ENCODE measurements at regions not wholly inside any gene's neighbourhood (a gene's known extent, or its start where the extent isn't known, plus 50 kb on each side); places are given as distances from the start of the nearest gene placed in this dataset.

GRCh38 chr16:82240111-82240510 is 70.1 kb upstream of the MPHOSPH6 start:
- H3K4me2 ChIP-seq: no peak overlapping the region
- no peaks in the 10 kb centered on the region for H3K27me3 ChIP-seq
- no peak for TF ChIP-seq Cebpa-rat (IDR thresholded peaks at IDR 0.05)
- peaks cover 9 to 17% (median 13%) of the 10 kb centered on the region in 11 experiments; a peak in 19 of 22 replicates for H3K9me3 ChIP-seq (replicated peaks in 1 of 11)
- H4K20me1 ChIP-seq: no peaks in the 10 kb centered on the region
- H3K9ac ChIP-seq: no peak overlapping the region
- H3K4me3 ChIP-seq: no peak overlapping the region
- no peak overlapping the region for H3K27ac ChIP-seq
- H3K4me1 ChIP-seq: peaks cover 0 to 14% (median 0%) of the 10 kb centered on the region in 10 experiments; a peak in 4 of 20 replicates
- H3K36me3 ChIP-seq: no peaks in the 10 kb centered on the region

- Histone ChIP-seq H3K4me3 (no peak overlapping the region), H3K4me2 (no peak overlapping the region), H3K27me3 (no peaks in the 10 kb centered on the region), H3K27ac (no peak overlapping the region), H3K36me3 (no peaks in the 10 kb centered on the region), H3K9ac (no peak overlapping the region), H3K9me3 (replicated peaks in 1 of 11) (no peaks in the 10 kb centered on the region), H4K20me1 (no peaks in the 10 kb centered on the region), H3K4me1 (peaks cover 0 to 14% (median 0%) of the 10 kb centered on the region in 10 experiments; a peak in 4 of 20 replicates)
- TF ChIP-seq Cebpa-rat (IDR thresholded peaks at IDR 0.05): no peak
Observed at GRCh38 chr16:82236875-82237274, 66.9 kb upstream of the MPHOSPH6 start.

GRCh38 chr16:82236415-82236814 is 66.4 kb upstream of the MPHOSPH6 start:
- Histone ChIP-seq H3K4me2 (no peak overlapping the region), H3K27ac (no peak overlapping the region), H3K27me3 (no peaks in the 10 kb centered on the region), H3K9ac (no peak overlapping the region), H3K36me3 (no peaks in the 10 kb centered on the region), H3K4me1 (peaks cover 0 to 13% (median 0%) of the 10 kb centered on the region in 10 experiments; a peak in 4 of 20 replicates), H3K9me3 (replicated peaks in 1 of 11) (no peaks in the 10 kb centered on the region), H4K20me1 (no peaks in the 10 kb centered on the region), H3K4me3 (no peak overlapping the region)
- TF ChIP-seq Cebpa-rat (IDR thresholded peaks at IDR 0.05): no peak

GRCh38 chr16:82232806-82233205 is 62.8 kb upstream of the MPHOSPH6 start:
- Histone ChIP-seq H3K9ac (no peak overlapping the region), H3K27me3 (no peaks in the 10 kb centered on the region), H3K9me3 (replicated peaks in 1 of 11) (no peaks in the 10 kb centered on the region), H3K36me3 (no peaks in the 10 kb centered on the region), H3K4me2 (no peak overlapping the region), H3K4me1 (peaks cover 0 to 15% (median 0%) of the 10 kb centered on the region in 10 experiments; a peak in 3 of 20 replicates), H3K27ac (no peak overlapping the region), H3K4me3 (no peak overlapping the region), H4K20me1 (no peaks in the 10 kb centered on the region)
- no peak for TF ChIP-seq Cebpa-rat (IDR thresholded peaks at IDR 0.05)

GRCh38 chr16:82231008-82231787 is 61.2 kb upstream of the MPHOSPH6 start:
- Histone ChIP-seq H3K4me3 (no peak overlapping the region), H3K4me2 (peak overlapping the region in 1 of 11 experiments; percentile 49; a peak in 2 of 22 replicates), H4K20me1 (no peaks in the 10 kb centered on the region), H3K4me1 (peaks cover 0 to 15% (median 0%) of the 10 kb centered on the region in 10 experiments; a peak in 3 of 20 replicates), H3K27ac (no peak overlapping the region), H3K9ac (no peak overlapping the region), H3K36me3 (no peaks in the 10 kb centered on the region), H3K9me3 (replicated peaks in 1 of 11) (no peaks in the 10 kb centered on the region), H3K27me3 (no peaks in the 10 kb centered on the region)
- TF ChIP-seq Cebpa-rat (IDR thresholded peaks at IDR 0.05): no peak

- TF ChIP-seq Cebpa-rat (IDR thresholded peaks at IDR 0.05): no peak
- peak overlapping the region in 1 of 11 experiments; percentile 18; a peak in 2 of 22 replicates for H3K4me2 ChIP-seq
- H3K27ac ChIP-seq: peak overlapping the region in 1 of 11 experiments; percentile 15; a peak in 2 of 22 replicates
- H3K9ac ChIP-seq: no peak overlapping the region
- no peaks in the 10 kb centered on the region for H3K27me3 ChIP-seq
- no peaks in the 10 kb centered on the region for H3K36me3 ChIP-seq
- H4K20me1 ChIP-seq: no peaks in the 10 kb centered on the region
- no peak overlapping the region for H3K4me3 ChIP-seq
- no peaks in the 10 kb centered on the region for H3K9me3 ChIP-seq (replicated peaks in 1 of 11)
- peaks cover 0 to 15% (median 0%) of the 10 kb centered on the region in 10 experiments; a peak in 3 of 20 replicates for H3K4me1 ChIP-seq
Observed at GRCh38 chr16:82229800-82230619, 60.0 kb upstream of the MPHOSPH6 start.

GRCh38 chr16:82226327-82226726 is 56.3 kb upstream of the MPHOSPH6 start:
- Histone ChIP-seq H3K27me3 (no peaks in the 10 kb centered on the region), H3K4me2 (no peak overlapping the region), H3K4me3 (no peak overlapping the region), H3K9me3 (replicated peaks in 1 of 11) (no peaks in the 10 kb centered on the region), H3K27ac (no peak overlapping the region), H3K36me3 (no peaks in the 10 kb centered on the region), H3K9ac (no peak overlapping the region), H3K4me1 (peaks cover 0 to 12% (median 0%) of the 10 kb centered on the region in 10 experiments; a peak in 3 of 20 replicates), H4K20me1 (no peaks in the 10 kb centered on the region)
- no peak for TF ChIP-seq Cebpa-rat (IDR thresholded peaks at IDR 0.05)

- no peak overlapping the region for H3K4me2 ChIP-seq
- H3K4me3 ChIP-seq: no peak overlapping the region
- H3K27ac ChIP-seq: no peak overlapping the region
- H3K4me1 ChIP-seq: peaks cover 0 to 15% (median 0%) of the 10 kb centered on the region in 10 experiments; a peak in 2 of 20 replicates
- H3K27me3 ChIP-seq: no peaks in the 10 kb centered on the region
- no peaks in the 10 kb centered on the region for H3K9me3 ChIP-seq (replicated peaks in 1 of 11)
- H3K9ac ChIP-seq: no peak overlapping the region
- no peaks in the 10 kb centered on the region for H4K20me1 ChIP-seq
- TF ChIP-seq Cebpa-rat (IDR thresholded peaks at IDR 0.05): no peak
- H3K36me3 ChIP-seq: no peaks in the 10 kb centered on the region
Observed at GRCh38 chr16:82224821-82225220, 54.8 kb upstream of the MPHOSPH6 start.

GRCh38 chr16:82220541-82220940 is 50.5 kb upstream of the MPHOSPH6 start:
- no peak for TF ChIP-seq Cebpa-rat (IDR thresholded peaks at IDR 0.05)
- Histone ChIP-seq H3K4me2 (no peak overlapping the region), H3K9me3 (replicated peaks in 1 of 11) (no peaks in the 10 kb centered on the region), H3K4me3 (no peak overlapping the region), H4K20me1 (no peaks in the 10 kb centered on the region), H3K36me3 (no peaks in the 10 kb centered on the region), H3K9ac (no peak overlapping the region), H3K27me3 (no peaks in the 10 kb centered on the region), H3K27ac (no peak overlapping the region), H3K4me1 (peaks cover 0 to 17% (median 0%) of the 10 kb centered on the region in 10 experiments; a peak in 3 of 20 replicates)
